ENCODE measurements at regions not wholly inside any gene's neighbourhood (a gene's known extent, or its start where the extent isn't known, plus 50 kb on each side); places are given as distances from the start of the nearest gene placed in this dataset.
"Not testable (repeated sequence)": the region's sequence is repeated elsewhere in the genome, so short reads cannot be mapped to it uniquely, and the experiment has no call there.

DNA sequence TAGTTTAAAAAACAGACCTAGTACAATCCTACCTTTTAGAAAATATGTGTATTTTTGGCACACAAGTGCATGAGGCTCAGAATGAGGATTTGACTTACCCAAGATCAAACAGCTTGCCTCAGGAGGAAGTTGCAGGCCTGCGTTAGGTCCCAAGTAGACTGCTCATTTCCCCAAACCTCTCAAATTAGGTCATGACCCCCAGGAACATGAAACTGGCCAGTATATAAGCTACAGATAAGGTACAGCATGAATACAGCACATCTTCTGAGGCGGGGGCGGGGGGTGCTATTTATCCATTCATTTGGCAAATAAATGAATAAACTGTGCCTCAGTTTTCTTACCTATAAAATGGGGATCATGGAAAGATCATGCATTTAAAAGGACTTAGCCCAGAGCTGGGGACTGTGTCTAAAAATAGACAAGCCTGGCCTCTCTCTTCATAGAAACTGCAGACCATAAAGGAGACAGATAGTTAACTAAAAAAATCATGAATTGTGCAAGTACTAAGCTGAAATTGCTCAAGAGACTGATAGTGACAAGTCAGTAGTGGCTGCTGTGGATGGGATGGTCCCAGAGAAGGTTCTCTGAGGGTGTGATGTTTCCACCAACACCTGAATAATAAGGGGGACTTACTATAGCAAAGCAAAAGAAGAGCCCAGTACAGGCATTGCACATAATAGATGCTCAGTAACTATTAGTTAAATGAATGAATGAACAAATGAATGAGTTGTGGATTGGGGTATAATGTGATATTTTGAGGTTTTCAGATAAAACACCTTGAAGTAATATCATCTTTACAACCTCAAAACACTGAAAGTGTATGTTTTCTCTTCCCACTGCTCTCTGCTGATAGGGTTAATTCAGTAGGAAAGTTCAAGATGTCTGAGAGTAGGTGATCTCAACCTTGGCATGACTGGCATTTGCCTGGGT lies 258.5 kb upstream of the PROK2 start:
- DNase-seq (ENCODE audit: low read depth in 2 of 3, low spot score in 2 of 3) = no peak

DNA sequence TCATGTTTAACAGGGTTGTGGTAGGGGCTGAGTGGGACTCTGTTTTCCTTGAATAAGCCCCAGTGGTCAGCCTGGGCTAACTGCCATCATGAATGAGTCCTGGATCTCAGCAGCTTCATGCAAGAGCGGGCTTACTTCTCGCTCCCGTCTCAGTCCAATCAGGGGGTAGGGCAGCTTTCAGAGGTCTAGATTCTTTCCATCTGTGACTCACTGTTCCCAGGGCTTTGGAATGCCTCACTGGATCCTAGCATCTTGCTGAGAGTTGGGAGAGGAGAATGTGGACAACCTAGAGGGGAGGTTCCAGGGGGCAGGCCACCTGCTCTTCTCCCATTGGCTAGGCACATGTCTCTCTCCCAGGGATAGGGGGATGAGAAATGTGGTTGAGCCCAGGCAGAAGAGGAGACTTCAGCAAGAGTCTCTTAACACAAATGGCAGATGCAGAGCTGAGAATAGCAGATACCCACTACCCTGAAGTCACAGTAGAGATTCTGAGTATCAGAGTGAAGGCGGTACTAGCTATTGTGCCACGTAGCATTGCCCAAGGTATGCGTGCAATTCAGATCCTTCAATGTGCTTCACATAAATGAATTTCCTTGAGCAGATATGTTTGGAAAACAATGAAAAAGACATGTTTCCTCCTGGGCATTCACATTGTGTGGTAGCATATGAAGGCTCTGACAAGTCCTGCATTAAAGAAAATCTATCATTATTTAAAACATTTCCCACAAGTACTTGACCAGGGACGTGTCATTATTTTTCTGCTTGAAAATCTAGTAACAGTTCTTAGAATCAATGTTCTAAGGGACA lies 257.7 kb upstream of the PROK2 start:
- DNase-seq (ENCODE audit: low read depth in 2 of 3, low spot score in 2 of 3) = no peak

DNA sequence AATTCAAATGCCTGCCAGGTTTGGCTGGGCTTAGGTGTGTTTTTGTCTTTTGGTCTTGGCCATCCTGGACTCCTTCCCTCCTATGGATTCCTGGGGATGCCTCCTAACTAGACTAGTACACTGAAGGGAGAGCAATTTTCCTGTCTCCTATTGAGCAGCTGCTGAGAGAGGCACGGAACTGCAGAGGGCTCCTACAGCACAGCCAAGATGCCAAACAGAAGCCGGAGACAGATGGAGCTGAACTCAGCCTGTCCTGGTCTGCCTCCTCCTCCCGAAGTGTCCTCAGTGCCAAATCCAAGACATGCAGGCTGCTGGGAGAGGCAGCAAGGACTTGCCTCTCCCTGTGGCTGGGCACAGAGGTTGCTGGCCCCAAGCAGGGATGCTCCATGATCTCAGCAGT lies 256.6 kb upstream of the PROK2 start:
- DNase-seq (ENCODE audit: low read depth in 2 of 3, low spot score in 2 of 3) = no peak

DNA sequence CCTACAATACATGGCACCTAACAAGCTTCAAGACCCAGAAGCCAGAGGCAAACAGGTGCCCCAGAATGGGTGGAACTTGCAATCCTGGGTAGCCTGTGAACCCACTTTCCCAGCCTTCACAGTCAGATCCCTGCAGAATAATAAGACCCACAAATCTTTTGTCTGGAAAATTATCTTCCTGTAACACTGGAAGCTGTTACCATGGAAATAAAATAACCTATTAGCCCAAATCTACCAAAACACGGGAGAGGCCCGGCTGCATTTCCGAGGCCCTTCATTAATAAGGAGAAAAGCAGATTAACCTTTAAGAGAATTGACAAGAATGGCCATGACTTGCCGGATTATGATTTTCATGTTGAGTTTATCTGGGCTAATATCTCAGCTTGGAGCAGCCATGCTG lies 256.1 kb upstream of the PROK2 start:
- no peak for DNase-seq (ENCODE audit: low read depth in 2 of 3, low spot score in 2 of 3)

DNA sequence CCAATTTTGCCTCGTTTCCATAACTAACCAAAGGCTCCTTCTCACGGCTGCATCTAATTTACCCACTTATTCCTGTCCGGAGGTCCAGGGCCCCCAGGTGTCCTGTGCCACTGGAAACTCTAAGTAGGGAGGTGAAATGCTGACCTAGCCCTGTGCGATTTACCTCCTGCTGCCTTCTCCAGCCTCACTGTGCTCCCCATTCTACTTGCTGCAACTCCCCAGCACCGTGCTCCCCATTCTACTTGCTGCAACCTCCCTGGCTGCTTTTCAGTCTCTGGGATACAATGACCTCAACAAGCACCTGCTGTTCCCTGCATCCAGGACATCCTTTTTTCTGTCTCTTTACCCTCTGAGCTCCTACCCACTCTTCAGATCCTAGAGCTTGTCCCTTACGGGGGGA lies 254.7 kb upstream of the PROK2 start:
- no peak for DNase-seq (ENCODE audit: low read depth in 2 of 3, low spot score in 2 of 3)

DNA sequence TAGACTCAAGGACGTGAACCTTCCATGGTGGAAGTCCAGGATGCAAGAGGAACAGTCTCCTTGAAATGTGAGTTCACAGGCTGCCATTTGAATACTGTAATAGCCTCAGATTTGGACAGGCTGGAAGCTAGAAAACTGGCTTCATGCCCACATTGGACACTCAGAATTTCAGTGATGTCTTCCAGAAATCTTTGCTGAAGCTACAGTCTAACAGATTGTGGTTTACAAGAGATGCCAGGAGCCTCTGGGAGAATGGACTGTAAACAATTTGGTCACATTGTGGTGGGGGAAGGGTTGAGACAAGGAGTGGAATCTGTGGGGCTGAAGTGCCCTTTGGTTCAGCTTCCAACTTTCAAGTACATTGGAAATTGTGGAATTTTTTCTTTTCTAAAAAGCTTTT lies 252.0 kb upstream of the PROK2 start:
- no peak for DNase-seq (ENCODE audit: low read depth in 2 of 3, low spot score in 2 of 3)

DNA sequence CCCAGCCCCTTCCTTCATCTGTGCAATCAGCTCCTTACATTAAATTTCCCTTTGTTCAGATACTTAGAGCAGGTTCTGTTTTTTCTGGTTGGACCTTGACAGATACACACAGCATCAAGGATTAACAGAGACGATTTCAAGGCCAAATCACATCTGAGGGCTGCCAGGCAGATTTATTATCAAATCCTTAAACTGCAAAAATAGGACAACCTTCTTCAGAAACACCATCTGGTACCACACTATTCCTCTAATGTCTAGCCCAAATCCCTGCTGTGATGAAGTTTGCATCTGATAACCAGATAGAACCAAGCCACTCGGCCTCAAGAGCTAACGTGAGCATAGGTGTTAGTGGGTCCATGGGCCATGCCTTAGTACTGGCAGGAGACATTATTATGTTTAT lies 250.7 kb upstream of the PROK2 start:
- DNase-seq (ENCODE audit: low read depth in 2 of 3, low spot score in 2 of 3) = no peak

DNA sequence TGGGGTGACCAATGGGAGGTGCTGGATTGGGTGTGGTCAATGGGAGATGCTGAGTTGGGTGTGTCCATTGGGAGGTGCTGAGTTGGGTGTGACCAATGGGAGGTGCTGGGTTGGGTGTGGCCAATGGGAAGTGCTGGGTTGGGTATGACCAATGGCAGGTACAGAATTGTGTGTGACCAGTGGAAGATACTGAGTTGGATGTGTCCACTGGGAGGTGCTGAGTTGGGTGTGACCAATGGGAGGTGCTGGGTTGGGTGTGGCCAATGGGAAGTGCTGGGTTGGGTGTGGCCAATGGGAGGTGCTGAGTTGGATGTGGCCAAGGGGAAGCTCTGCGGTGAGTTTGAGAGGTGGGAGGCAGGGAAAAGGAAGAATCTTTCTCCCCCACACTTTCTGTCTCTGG lies 250.0 kb upstream of the PROK2 start:
- no peak for DNase-seq (ENCODE audit: low read depth in 2 of 3, low spot score in 2 of 3)

DNA sequence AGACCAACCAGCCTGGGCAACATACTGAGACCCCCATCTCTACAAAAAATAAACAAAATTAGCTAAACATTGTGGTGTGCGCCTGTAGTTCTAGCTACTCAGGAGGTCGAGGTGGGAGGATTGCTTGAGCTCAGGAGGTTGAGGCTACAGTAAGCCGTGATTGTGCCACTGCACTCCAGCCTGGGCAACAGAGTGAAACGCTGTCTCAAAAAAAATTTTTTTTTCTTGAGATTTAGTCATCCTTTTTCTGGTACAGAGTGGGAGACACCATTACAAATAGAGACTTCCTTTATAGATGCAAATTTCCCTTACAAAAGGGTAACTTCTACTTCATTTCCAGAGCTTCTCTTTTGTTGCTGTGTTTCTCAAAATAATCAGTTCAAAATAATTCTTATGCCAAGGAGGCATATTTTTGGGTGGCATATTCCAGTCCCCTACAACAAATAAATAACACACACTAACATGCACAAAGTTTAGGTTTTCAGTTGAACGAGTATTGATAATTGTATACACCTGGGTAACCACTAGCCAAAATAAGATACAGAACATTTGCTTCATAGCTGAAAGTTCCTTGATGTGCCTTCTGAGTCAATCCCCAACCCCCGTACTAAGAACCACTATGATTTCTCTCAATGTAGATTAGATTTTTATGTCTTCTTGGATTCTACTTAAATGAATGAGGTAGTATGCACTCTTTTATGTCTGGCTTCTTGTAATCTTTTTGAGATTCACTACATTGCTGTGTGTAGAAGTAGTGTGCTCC lies 248.9 kb upstream of the PROK2 start:
- DNase-seq (ENCODE audit: low read depth in 2 of 3, low spot score in 2 of 3) = no peak

DNA sequence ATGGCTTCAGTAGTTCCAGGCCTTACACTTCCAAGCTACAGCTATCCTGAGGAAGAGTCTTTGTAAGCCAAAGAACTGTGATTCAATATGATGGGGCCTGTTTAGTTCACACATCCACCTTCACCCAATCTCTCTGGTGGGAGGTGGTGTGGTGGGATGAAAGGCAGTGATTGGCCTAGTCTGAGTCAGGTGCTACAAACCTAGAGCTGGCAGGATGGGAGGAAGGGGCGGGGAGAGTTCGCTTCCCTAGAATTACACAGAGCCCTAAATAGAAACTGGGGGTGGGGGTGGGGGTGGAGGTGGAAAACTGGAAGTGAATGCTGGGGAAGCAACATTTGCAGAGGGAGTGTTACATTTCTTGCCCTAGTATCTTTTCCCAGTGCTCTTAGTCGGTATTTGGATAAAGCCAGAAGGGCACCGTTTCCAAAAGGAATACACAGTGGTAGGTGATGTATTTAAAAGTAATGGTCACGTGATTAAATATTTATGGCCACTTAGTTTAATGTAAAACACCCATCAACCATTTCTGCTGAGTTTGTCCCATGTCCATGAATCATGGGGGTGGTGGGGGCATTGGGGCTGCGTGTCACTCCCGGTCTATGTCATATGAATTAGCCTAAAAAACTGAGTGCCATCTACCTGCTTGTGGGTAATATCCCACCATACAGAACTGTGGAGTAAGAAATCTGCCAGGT lies 247.6 kb upstream of the PROK2 start:
- no peak for DNase-seq (ENCODE audit: low read depth in 2 of 3, low spot score in 2 of 3)

DNA sequence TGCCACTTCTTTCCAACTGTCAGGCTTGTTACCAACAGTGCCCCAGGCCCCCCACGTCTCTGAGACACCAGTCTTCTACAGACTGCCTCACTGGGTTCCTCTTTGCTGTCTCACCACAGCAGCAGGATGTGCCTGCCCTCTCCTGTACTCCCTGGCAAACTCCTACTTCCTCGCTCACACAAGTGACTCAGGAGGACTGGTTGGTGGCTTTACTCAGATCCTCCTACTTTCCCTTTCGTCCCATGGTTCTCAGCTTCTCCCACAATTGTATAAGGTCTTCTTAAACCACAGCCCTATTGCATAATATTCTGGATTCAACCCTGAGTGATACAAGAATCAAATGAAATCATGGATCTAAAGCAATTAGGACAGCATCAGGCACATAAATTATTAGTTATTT lies 246.6 kb upstream of the PROK2 start:
- no peak for DNase-seq (ENCODE audit: low read depth in 2 of 3, low spot score in 2 of 3)

DNA sequence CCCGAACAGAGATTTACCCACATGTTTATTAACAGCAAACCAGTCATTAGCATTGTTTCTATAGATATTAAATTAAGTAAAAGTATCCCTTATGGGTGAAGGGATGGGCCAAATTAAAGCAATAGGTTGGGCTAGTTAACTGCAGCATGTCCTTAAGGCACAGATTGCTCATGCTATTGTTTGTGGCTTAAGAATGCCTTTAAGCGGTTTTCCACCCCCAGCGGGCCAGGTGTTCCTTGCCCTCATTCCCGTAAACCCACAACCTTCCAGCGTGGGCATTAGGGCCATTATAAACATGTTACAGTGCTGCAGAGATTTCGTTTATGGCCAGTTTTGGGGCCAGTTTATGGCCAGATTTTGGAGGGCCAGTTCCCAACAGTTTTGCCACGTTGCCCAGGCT lies 245.3 kb upstream of the PROK2 start:
- not testable (repeated sequence) for DNase-seq (ENCODE audit: low read depth in 2 of 3, low spot score in 2 of 3)

DNA sequence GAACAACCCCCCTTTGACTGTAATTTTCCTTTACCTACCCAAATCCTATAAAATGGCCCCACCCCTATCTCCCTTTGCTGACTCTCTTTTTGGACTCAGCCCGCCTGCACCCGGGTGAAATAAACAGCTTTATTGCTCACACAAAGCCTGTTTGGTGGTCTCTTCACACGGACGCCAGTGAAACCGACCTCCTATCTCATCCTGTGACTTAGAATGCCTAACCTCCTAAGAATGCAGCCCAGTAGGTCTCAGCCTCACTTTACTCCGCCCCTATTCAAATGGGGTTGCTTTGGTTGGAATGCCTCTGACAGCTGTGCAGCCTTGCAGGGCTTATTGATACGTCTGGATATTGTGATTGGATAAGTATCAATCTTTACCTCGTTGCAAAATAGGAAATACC lies 243.8 kb upstream of the PROK2 start:
- not testable (repeated sequence) for DNase-seq (ENCODE audit: low read depth in 2 of 3, low spot score in 2 of 3)

DNA sequence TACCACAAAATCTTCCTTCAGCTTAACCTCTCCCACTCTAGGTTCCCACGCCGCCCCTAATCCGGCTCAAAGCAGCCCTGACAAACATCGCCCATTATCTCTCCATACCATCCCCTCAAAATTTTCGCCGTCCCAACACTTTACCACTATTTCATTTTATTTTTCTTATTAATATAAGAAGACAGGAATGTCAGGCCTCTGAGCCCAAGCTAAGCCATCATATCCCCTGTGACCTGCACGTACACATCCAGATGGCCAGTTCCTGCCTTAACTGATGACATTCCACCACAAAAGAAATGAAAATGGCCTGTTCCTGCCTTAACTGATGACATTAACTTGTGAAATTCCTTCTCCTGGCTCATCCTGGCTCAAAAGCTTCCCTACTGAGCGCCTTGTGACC lies 243.4 kb upstream of the PROK2 start:
- not testable (repeated sequence) for DNase-seq (ENCODE audit: low read depth in 2 of 3, low spot score in 2 of 3)

DNA sequence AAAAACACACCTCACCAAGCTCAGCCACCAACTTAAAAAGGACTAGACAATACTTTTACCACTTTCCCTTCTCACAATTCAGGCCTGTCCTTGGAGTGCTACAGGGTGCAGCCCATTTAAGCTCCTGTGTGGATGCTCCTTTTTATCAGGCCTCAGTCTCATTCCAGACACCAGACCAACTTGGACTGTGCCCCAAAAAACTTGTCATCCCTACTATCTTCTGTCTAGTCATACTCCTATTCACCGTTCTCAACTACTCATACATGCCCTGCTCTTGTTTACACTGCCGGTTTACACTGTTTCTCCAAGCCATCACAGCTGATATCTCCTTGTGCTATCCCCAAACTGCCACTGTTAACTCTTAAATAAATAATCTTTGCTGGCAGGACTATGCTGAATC lies 242.8 kb upstream of the PROK2 start:
- DNase-seq (ENCODE audit: low read depth in 2 of 3, low spot score in 2 of 3) = not testable (repeated sequence)

DNA sequence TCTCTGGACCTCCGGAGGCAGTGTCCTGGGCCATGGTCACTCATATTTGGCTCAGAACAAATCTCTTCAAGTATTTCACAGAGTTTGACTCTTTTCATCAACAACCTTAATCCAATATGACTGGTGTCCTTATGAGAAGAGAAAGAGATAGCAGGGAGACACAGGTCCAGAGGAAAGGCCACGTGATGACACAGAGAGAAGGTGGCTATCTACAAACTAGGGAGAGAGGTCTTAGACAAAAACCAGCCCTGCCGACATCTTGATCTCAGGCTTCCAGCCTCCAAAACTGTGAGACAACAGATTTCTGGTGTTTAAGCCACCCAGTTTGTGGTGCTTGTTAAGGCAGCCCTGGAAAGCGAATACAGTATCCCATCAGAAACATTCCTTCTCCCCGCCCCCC lies 237.1 kb upstream of the PROK2 start:
- DNase-seq (ENCODE audit: low read depth in 2 of 3, low spot score in 2 of 3) = no peak

DNA sequence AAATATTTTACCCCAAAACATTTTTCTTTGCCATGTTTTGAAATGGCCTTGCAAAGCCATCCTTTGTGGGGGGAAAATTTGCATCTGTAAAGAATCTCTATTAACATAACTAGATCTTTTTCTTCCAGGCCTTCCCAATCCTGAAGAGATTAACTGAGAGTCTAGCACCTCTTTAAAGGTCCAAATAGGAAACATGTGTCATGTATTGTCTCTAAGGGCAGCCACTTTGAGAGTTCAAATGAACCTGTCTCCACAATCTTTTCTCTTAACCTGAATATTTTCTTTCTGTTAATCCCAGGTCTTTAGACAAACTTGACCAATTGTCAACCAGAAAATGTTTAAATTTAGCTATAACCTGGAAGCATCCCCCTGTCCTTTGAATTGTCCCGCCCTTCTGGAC lies 236.6 kb upstream of the PROK2 start:
- DNase-seq (ENCODE audit: low read depth in 2 of 3, low spot score in 2 of 3) = no peak

DNA sequence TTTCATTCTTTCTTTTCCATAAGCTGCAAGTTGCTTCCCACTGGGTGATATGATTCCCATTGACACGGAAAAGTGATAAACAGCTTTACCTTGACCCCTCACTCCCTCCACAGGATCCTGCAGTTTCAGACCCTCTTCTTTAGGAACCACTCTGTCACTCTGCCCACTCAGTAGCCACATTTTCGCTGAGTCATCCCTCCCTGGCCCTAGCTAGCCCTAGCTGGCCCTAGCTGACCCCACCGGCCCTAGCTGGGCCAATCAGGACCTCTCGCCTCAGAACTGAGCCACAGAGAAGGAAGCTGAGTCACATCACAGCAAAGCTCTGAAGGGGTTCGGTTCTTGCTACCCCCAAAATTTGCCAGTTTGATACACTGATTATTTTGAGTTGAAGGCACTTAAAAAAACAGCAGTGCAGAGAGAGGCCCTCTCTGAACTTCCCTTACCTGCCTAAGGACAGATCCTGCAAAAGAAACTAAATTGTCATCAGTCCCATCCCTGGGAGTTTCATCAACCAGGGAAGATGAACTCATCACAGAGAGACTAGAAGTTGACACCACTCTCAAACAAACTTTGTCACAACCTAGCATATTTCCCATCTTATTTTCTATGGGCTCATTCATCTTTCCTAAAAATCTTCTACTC lies 233.5 kb upstream of the PROK2 start:
- DNase-seq (ENCODE audit: low read depth in 2 of 3, low spot score in 2 of 3) = no peak

DNA sequence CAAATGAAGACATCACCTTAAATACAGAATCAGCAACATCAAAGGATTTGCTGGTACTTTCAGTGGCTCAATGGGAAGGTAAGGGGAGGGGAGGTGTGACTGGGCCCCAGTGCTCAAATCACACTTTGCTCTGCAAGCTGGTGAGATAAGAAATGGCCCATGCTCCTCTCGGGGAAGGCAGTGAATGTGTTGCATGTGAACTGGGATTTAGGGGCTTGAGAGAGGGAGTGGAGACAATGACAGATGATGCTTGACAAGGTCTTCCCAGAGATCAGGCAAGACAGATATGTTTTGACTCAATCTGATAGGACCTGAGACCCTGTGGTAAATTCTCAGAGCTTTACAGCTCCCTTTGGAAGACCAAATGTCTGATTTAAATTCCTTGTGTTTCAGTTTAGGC lies 233.0 kb upstream of the PROK2 start:
- no peak for DNase-seq (ENCODE audit: low read depth in 2 of 3, low spot score in 2 of 3)

DNA sequence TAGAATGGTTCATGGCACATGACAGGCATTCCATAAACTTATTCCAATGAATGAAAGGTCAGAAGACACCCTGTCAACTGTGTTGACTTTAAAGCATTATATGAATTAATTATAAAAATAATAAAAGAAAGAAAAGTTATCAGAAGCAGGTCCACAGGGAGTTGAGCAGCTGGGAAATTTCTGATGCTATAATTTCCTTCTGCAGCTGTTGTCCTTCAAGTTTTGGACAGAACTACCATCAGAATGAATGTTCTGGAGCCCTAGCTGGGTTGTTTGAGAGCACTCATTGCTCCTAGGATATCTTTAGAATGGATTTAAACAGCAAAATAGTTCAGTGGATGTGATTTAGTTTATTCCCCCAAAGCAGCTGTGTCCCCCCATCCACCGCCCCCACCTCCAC lies 232.4 kb upstream of the PROK2 start:
- no peak for DNase-seq (ENCODE audit: low read depth in 2 of 3, low spot score in 2 of 3)

DNA sequence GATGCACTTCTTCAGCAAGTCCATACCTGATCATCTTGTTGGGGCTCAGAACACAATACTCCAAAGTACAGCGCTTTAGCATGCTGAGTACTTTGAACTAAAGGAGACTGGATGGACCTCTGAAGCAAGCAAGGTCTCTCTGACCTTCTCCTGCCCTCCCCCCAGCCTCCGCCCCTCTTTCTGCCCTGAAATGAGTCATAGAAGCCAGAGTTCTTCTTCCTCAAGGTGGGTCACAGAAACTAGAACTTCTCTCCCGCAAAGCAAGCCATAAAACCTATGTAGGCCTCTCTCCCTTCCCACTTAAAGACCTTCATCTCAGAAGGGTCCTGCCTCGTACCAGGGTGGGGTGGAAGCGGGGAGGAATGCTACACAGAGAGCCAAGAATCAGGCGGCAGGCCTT lies 230.5 kb upstream of the PROK2 start:
- DNase-seq (ENCODE audit: low read depth in 2 of 3, low spot score in 2 of 3) = no peak

Measured in activated CD8-positive, alpha-beta memory T cell treated with anti-CD3 and anti-CD28 coated beads for 48 hours (primary cell).